Myocyte (in vitro differentiated cells): ENCODE measurements at regions not wholly inside any gene's neighbourhood (a gene's known extent, or its start where the extent isn't known, plus 50 kb on each side); places are given as distances from the start of the nearest gene placed in this dataset.

Experiments used
- DNase-seq: peaks from one replicate; pipeline ENCODE4 v3.0.0-alpha.2; 2012; ENCODE audit warnings: low read depth

GRCh38 chr12:115097416-115097815 is 413.4 kb upstream of the TBX3 start:
- no peak for DNase-seq

GRCh38 chr12:115096588-115097397 is 412.8 kb upstream of the TBX3 start:
- DNase-seq = no peak

- no peak for DNase-seq
Measured at GRCh38 chr12:115095073-115095748, 411.2 kb upstream of the TBX3 start.

- no peak for DNase-seq
Measured at GRCh38 chr12:115094163-115094816, 410.3 kb upstream of the TBX3 start.

- no peak for DNase-seq
Measured at GRCh38 chr12:115093261-115093660, 409.3 kb upstream of the TBX3 start.

- DNase-seq = no peak
Measured at GRCh38 chr12:115090783-115091182, 406.8 kb upstream of the TBX3 start.

GRCh38 chr12:115088995-115089841 is 405.2 kb upstream of the TBX3 start:
- DNase-seq = no peak

GRCh38 chr12:115088328-115088994 is 404.5 kb upstream of the TBX3 start:
- no peak for DNase-seq

- no peak for DNase-seq
Measured at GRCh38 chr12:115085594-115085993, 401.6 kb upstream of the TBX3 start.

GRCh38 chr12:115079760-115080159 is 395.8 kb upstream of the TBX3 start:
- DNase-seq = no peak

GRCh38 chr12:115078990-115079389 is 395.0 kb upstream of the TBX3 start:
- no peak for DNase-seq

- no peak for DNase-seq
Measured at GRCh38 chr12:115078334-115078733, 394.4 kb upstream of the TBX3 start.

- no peak for DNase-seq
Measured at GRCh38 chr12:115075552-115076170, 391.7 kb upstream of the TBX3 start.

- no peak for DNase-seq
Measured at GRCh38 chr12:115074617-115075016, 390.6 kb upstream of the TBX3 start.

GRCh38 chr12:115072712-115073111 is 388.7 kb upstream of the TBX3 start:
- DNase-seq = no peak

GRCh38 chr12:115070313-115070712 is 386.3 kb upstream of the TBX3 start:
- no peak for DNase-seq

GRCh38 chr12:115064296-115064695 is 380.3 kb upstream of the TBX3 start:
- no peak for DNase-seq

GRCh38 chr12:115062741-115063140 is 378.8 kb upstream of the TBX3 start:
- no peak for DNase-seq

GRCh38 chr12:115060477-115061168 is 376.6 kb upstream of the TBX3 start:
- DNase-seq = no peak

GRCh38 chr12:115057445-115057844 is 373.5 kb upstream of the TBX3 start:
- DNase-seq = no peak
